Uterus (tissue), 3 donors: ENCODE measurements at regions not wholly inside any gene's neighbourhood (a gene's known extent, or its start where the extent isn't known, plus 50 kb on each side); places are given as distances from the start of the nearest gene placed in this dataset.
A peak's percentile ranks its signal among the peaks of the same experiment; 100 is the strongest.

ENCODE experiments used
- DNase-seq, 2 donors: peaks; one replicate each; pipeline ENCODE4 v3.0.0-alpha.2; 2019 to 2020
- H3K27ac ChIP-seq, 2 donors: fragments of 200-600 bp; sonication (generic); 1 replicate in 1 of 2; 2 replicates in 1 of 2; pipeline ENCODE4 v1.5.1; 2016 to 2018
- H3K27me3 ChIP-seq, 2 donors: fragments of 200-600 bp; sonication (generic); one replicate each; pipeline ENCODE4 v1.5.1; 2018 to 2019; ENCODE audit warnings: control low read depth in 1 of 2
- H3K36me3 ChIP-seq, 2 donors: fragments of 200-600 bp; sonication (generic); one replicate each; pipeline ENCODE4 v1.5.1; 2019; ENCODE audit warnings: control low read depth in 1 of 2
- H3K4me1 ChIP-seq, 2 donors: fragments of 200-600 bp; sonication (generic); one replicate each; pipeline ENCODE4 v1.5.1; 2018 to 2019; ENCODE audit warnings: control low read depth in 1 of 2
- H3K4me3 ChIP-seq, 2 donors: fragments of 200-600 bp; sonication (generic); 1 replicate in 1 of 2; 2 replicates in 1 of 2; pipeline ENCODE4 v1.5.1; 2018 to 2019; ENCODE audit warnings: mild to moderate bottlenecking in 1 of 2
- H3K9me3 ChIP-seq, 2 donors: fragments of 200-600 bp; sonication (generic); one replicate each; pipeline ENCODE4 v1.5.1; 2019; ENCODE audit warnings: control low read depth in 1 of 2
- CTCF ChIP-seq, 4 experiments: fragments of 200-600 bp in 2 of 4; fragments of 450-650 bp in 2 of 4; sonication (generic) in 2 of 4; IDR thresholded peaks; one replicate each; pipeline ENCODE4 v1.5.1; 2016 to 2019; ENCODE audit warnings: antibody characterized with exemption in 4 of 4, mild to moderate bottlenecking in 2 of 4, moderate library complexity in 1 of 4
- POLR2A ChIP-seq, 2 donors: fragments of 450-650 bp; IDR thresholded peaks; one replicate each; pipeline ENCODE4 v1.6.1; 2016; ENCODE audit warnings: antibody characterized with exemption in 2 of 2, mild to moderate bottlenecking in 1 of 2, moderate library complexity in 1 of 2
- intact Hi-C: fragments of 100-400 bp; cut with DNase I; formaldehyde crosslinking; loops from one replicate; pipeline ENCODE4 v1.15.1; 2023; ENCODE audit warnings: low total_unique reads
- donor health status: DM: yes; HTN: yes; CAD: no.

- intact Hi-C loops: no loop called here
- no peaks in the 10 kb centered on the region for H3K4me1 ChIP-seq
- no peaks in the 10 kb centered on the region for H3K36me3 ChIP-seq
- H3K9me3 ChIP-seq: no peaks in the 10 kb centered on the region
- no peak overlapping the region for H3K27ac ChIP-seq
- DNase-seq: no peak
- H3K27me3 ChIP-seq: no peaks in the 10 kb centered on the region
- no peak for TF ChIP-seq POLR2A (IDR thresholded peaks at IDR 0.05)
- TF ChIP-seq CTCF (IDR thresholded peaks at IDR 0.05): no peak
- H3K4me3 ChIP-seq: no peak overlapping the region
Measured at GRCh38 chr12:127654383-127654985, 612.5 kb upstream of the TMEM132C start.

GRCh38 chr12:127655691-127656090 lies 611.3 kb upstream of the TMEM132C start:
- intact Hi-C loops: no loop called here
- TF ChIP-seq POLR2A (IDR thresholded peaks at IDR 0.05) (no peak), CTCF (IDR thresholded peaks at IDR 0.05) (no peak)
- Histone ChIP-seq H3K27ac (peak overlapping the region in 1 of 2 donors; percentile 2), H3K9me3 (no peaks in the 10 kb centered on the region), H3K27me3 (no peaks in the 10 kb centered on the region), H3K4me1 (no peaks in the 10 kb centered on the region), H3K4me3 (no peak overlapping the region), H3K36me3 (no peaks in the 10 kb centered on the region)
- no peak for DNase-seq

GRCh38 chr12:127656266-127656665 lies 610.7 kb upstream of the TMEM132C start:
- no peak overlapping the region for H3K4me3 ChIP-seq
- no peaks in the 10 kb centered on the region for H3K9me3 ChIP-seq
- no peaks in the 10 kb centered on the region for H3K27me3 ChIP-seq
- intact Hi-C loops: no loop called here
- no peaks in the 10 kb centered on the region for H3K36me3 ChIP-seq
- H3K4me1 ChIP-seq: no peaks in the 10 kb centered on the region
- peak overlapping the region in 1 of 2 donors; percentile 2 for H3K27ac ChIP-seq
- no peak for DNase-seq
- TF ChIP-seq POLR2A (IDR thresholded peaks at IDR 0.05) (no peak), CTCF (IDR thresholded peaks at IDR 0.05) (no peak)

GRCh38 chr12:127657036-127657435 lies 609.9 kb upstream of the TMEM132C start:
- TF ChIP-seq CTCF (IDR thresholded peaks at IDR 0.05): no peak
- no peak for TF ChIP-seq POLR2A (IDR thresholded peaks at IDR 0.05)
- Histone ChIP-seq H3K4me1 (no peaks in the 10 kb centered on the region), H3K36me3 (no peaks in the 10 kb centered on the region), H3K4me3 (no peak overlapping the region), H3K27ac (no peak overlapping the region), H3K9me3 (no peaks in the 10 kb centered on the region), H3K27me3 (no peaks in the 10 kb centered on the region)
- intact Hi-C loops: no loop called here
- DNase-seq: no peak

GRCh38 chr12:127660961-127661360 lies 606.0 kb upstream of the TMEM132C start:
- H3K4me1 ChIP-seq: no peaks in the 10 kb centered on the region
- no peaks in the 10 kb centered on the region for H3K36me3 ChIP-seq
- no peak for DNase-seq
- no peak overlapping the region for H3K27ac ChIP-seq
- TF ChIP-seq CTCF (IDR thresholded peaks at IDR 0.05) (no peak), POLR2A (IDR thresholded peaks at IDR 0.05) (no peak)
- intact Hi-C loops: no loop called here
- no peak overlapping the region for H3K4me3 ChIP-seq
- H3K9me3 ChIP-seq: no peaks in the 10 kb centered on the region
- no peaks in the 10 kb centered on the region for H3K27me3 ChIP-seq
